GM12874 (cell line): ENCODE measurements at regions not wholly inside any gene's neighbourhood (a gene's known extent, or its start where the extent isn't known, plus 50 kb on each side); places are given as distances from the start of the nearest gene placed in this dataset.

Experiments
- CTCF ChIP-seq: IDR thresholded peaks from 2 replicates; pipeline ENCODE4 v1.5.1; 2011; ENCODE audit warnings: low read depth, mild to moderate bottlenecking, control low read depth, low read length, moderate library complexity; ENCODE audit not compliant: insufficient read depth

GRCh38 chr13:64793592-64793991, 2436.5 kb downstream of the PCDH9 start:
- TF ChIP-seq CTCF = no peak

- no peak for TF ChIP-seq CTCF
Observed at GRCh38 chr13:64793131-64793530, 2437.0 kb downstream of the PCDH9 start.

GRCh38 chr13:64791373-64791772, 2438.8 kb downstream of the PCDH9 start:
- TF ChIP-seq CTCF = no peak

DNA sequence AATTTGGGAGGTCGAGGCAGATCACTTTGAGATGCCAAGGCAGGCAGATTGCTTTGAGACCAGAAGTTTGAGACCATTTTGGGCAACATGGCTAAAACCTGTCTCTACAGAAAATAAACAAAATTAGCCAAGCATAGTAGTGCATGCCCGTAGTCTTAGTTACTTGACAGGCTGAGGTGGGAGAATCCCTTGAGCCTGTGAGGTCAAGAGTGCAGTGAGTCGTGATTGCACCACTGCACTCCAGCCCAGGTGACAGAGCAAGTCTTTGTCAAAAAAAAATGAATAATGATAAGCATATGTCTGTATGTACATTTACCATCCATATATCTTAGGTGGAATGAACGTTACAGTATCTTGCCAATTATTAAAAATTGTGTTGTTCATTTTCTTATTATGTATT, 2447.7 kb downstream of the PCDH9 start:
- no peak for TF ChIP-seq CTCF

DNA sequence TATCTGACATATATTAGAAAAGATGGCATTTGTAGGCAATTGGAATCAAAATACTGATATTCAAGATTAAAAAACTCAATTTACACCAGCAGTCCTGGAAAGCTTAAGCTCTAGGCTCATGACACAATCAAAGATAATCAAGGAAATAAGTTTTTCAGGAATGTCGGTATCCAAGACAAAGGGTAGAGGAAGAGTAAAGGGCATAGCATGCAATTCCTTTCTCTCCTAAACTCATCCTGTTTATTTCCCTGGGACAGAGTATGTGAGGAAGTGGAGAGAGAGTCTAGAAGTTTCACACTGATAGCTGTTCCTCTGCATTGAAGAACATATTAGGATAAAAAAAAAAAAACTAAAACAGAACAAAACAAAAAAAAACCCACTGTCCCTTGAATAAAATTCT, 2452.1 kb downstream of the PCDH9 start:
- no peak for TF ChIP-seq CTCF

- no peak for TF ChIP-seq CTCF
Observed at GRCh38 chr13:64774915-64775314, 2455.2 kb downstream of the PCDH9 start.

DNA sequence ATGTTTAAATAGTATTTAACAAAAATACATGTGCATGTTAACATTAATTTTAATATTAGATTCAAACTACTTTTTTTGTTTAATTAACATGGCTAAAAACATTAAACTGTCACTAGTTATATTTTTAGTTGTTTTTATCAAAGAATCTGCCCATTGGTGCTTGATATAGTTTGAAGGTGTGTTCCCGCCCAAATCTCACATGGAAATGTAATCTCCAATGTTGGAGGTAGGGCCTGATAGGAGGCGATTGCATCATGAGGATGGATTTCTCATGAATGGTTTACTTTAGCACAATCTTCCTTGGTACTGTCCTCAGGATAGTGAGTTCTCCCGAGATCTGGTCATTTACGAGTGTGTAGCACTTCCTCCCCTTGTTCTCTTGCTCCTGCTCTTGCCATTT, 2459.4 kb downstream of the PCDH9 start:
- TF ChIP-seq CTCF = no peak

GRCh38 chr13:64767054-64767453, 2463.1 kb downstream of the PCDH9 start:
- TF ChIP-seq CTCF = no peak
